ENCODE measurements at regions not wholly inside any gene's neighbourhood (a gene's known extent, or its start where the extent isn't known, plus 50 kb on each side); places are given as distances from the start of the nearest gene placed in this dataset.

DNA sequence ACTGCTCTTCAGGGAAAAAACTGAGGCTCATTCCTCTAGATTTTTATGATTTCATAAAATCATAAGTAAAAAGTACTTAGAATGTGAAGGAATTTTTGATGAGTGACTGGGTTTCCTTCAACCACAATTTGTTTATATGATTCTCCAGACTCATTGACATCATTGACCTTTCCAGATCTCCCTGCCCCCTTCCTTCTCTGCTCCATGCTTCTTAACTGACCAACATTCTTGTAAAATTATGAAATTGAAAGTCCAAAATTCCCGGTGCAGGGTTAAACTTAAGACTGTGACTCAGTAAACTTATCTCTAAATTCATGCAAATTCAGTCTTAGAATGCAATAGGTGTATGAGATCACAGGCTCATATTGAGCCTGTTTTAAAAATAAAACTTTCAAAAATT, 648.9 kb downstream of the TDRD15 start:
- TF ChIP-seq, protein P1, sequence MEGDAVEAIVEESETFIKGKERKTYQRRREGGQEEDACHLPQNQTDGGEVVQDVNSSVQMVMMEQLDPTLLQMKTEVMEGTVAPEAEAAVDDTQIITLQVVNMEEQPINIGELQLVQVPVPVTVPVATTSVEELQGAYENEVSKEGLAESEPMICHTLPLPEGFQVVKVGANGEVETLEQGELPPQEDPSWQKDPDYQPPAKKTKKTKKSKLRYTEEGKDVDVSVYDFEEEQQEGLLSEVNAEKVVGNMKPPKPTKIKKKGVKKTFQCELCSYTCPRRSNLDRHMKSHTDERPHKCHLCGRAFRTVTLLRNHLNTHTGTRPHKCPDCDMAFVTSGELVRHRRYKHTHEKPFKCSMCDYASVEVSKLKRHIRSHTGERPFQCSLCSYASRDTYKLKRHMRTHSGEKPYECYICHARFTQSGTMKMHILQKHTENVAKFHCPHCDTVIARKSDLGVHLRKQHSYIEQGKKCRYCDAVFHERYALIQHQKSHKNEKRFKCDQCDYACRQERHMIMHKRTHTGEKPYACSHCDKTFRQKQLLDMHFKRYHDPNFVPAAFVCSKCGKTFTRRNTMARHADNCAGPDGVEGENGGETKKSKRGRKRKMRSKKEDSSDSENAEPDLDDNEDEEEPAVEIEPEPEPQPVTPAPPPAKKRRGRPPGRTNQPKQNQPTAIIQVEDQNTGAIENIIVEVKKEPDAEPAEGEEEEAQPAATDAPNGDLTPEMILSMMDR (IDR thresholded peaks at IDR 0.05 in 2 of 3, conservative IDR thresholded peaks at IDR 0.05 in 1 of 3; ENCODE audit: borderline replicate concordance in 1 of 3, insufficient read depth in 1 of 3, low read depth in 2 of 3, low read length in 2 of 3) = no peak
- no peak for TF ChIP-seq SP1 (IDR thresholded peaks at IDR 0.05; ENCODE audit: low read depth)
- TF ChIP-seq EZH2 (IDR thresholded peaks at IDR 0.05) = no peak
